Left ventricle myocardium superior (tissue), 1 donor: ENCODE measurements at regions not wholly inside any gene's neighbourhood (a gene's known extent, or its start where the extent isn't known, plus 50 kb on each side); places are given as distances from the start of the nearest gene placed in this dataset.

Experiments
- ATAC-seq: fragments of 200-7000 bp; cut with Tn5 transposase; one replicate; pipeline ENCODE4 v1.9.1; 2020; ENCODE audit warnings: mild to moderate bottlenecking, moderate library complexity
- DNase-seq: peaks from one replicate; pipeline ENCODE4 v3.0.0-alpha.2; 2020
- intact Hi-C: fragments of 100-400 bp; cut with micrococcal nuclease; formaldehyde crosslinking; loops from one replicate; pipeline ENCODE4 v1.11.0; 2022
- donor health status: DM: no; HTN: yes; CAD: no; lungs with severe emphysema.

DNA sequence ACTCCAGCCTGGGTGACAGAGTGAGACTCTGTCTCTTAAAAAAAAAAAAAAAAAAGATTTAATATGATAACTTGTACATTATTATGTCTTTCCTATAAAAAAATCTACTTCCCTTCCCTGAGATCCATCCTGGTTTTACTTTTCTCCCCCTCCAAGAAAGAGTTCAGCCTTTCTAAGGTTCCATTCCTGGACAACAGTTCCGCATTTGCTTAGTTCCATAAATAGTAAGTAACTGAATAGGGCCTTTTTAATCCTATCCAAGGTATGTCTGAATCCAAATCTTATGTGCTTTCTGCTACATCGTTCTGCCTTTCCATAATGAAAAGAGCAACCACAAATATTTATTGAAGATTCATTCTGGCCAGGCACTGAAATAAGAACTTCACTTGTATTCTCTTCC is 187.8 kb downstream of the DACT1 start:
- no peak for DNase-seq
- intact Hi-C loops = no loop called here
- no peak for ATAC-seq

DNA sequence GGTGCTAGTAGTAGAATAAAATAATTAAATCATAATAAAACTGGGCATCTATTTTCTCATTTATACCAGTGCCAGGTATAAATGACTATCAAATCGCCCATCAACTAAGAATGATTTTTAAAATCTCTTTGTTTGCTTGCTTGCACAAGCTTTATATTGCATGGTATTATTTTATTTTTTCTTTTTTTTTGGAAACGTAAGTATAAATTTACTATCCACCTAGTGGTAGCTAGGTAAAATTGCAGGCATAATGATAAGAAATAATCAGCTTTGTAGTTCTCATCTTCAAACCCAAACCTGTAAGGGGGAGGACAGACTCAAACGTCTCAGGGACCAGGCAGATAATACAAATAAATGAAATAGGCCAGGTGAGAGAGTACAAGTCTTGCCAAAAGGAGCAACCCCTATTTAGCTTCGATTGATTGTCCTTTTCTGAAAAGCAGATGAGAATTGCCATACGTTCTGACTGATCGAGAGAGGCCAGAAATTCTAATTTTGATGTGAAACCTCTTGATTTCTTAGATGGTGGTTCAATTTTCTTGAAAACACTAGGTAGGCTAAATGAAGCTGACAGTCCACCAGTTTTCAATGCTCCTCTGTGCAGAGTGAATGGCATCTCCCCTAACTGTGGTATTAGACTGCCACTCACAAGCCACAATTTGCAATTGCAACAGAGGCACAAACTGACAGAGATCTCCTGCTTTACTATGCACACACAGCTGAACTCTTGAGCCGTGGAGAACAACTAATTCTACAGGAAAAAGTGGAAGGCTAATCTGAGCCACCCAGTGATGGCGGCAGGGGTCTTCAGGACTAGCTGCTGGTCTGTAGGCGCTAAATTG is 189.3 kb downstream of the DACT1 start:
- ATAC-seq = no peak
- intact Hi-C loops = no loop called here
- no peak for DNase-seq

DNA sequence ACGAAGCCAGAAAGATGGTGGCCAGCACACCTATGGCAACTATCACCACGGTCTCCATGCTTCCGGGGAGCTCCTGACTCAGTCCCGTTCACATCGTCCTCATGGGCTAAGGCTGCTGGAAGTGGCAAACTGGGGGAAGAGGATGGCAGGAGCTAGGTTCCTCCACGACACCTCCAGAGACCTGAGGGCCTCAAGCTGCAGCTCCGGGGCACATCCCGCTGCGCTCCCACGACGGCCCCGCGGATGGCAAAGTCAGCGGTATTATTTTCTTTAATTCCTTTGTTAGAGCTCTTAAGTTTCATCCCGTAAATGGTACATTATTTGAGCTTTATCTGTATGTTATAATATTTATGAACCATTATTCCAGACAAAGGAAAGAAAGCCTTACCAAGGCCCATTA is 190.5 kb downstream of the DACT1 start:
- intact Hi-C loops = no loop called here
- ATAC-seq = no peak
- no peak for DNase-seq

GRCh38 chr14:58829594-58829993 is 191.8 kb downstream of the DACT1 start:
- no peak for ATAC-seq
- intact Hi-C loops = no loop called here
- DNase-seq = no peak

DNA sequence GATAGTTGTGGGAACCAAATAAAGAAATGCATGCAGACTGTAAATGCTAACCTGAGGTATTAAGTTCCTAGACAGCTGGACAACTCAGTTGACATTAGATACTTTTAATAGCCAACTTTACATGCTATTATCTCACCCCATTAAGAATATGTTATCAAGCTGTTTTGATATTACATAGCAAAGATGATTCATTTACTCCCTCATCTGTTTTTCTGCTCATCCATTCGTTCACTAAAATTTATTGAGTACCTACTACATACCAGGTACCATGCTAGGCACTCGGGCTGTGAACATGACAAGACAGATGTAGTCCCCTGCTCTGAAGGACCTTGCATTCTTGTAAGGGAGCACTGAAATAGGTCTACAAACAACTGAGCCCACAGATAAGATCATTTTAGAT is 192.4 kb downstream of the DACT1 start:
- ATAC-seq = no peak
- intact Hi-C loops = no loop called here
- no peak for DNase-seq

DNA sequence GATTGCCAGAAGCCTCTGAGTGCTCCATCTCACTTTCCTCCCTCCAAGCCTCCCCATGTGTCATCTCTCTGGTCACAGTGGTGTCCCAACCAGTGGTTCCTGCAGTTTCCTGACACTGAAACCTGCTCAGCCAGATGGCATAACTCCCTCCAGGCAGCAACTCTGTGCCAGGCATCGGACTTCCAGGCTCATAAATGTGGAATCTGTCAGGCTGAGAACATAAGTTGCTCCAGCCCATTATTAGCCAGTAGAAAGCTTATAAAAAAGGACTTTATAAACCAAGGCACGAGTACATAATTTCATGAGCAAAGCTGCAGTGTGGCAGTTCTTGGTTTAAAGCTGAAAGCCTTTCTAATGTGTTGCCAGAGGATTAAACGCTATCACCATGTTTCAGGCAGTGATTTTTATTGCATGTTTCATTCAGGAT is 194.3 kb downstream of the DACT1 start:
- no peak for ATAC-seq
- intact Hi-C loops = no loop called here
- no peak for DNase-seq

- no peak for DNase-seq
- ATAC-seq = no peak
- intact Hi-C loops = no loop called here
Observed at GRCh38 chr14:58833634-58834378, 196.0 kb downstream of the DACT1 start.

GRCh38 chr14:58836303-58836974 is 198.7 kb downstream of the DACT1 start:
- intact Hi-C loops = no loop called here
- ATAC-seq = no peak

GRCh38 chr14:58839233-58839632 is 201.5 kb downstream of the DACT1 start:
- intact Hi-C loops = no loop called here
- ATAC-seq = no peak
- no peak for DNase-seq

More at GRCh38 chr14:58836303-58836974, 198.7 kb downstream of the DACT1 start:
- no peak for DNase-seq

DNA sequence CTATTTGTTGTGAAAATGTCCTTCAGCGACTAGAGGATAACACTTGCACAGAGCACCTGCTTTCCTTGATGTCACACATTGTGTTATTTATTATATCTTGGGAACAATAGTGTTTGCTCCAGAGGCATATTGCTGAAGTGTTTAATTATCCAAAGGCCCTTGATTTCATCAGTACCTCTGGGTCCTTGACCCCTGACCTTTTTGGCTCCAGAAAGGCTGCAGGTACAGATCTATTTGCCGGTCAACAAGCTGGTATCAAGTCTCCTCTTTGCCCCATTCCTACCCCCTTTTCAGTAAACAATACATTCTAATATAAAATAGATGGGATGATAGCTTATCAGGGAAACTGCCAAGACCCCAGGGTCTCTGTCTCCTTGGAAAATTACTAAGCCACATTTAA is 206.8 kb downstream of the DACT1 start:
- DNase-seq (no peak), ATAC-seq (no peak)
- intact Hi-C loops = no loop called here

DNA sequence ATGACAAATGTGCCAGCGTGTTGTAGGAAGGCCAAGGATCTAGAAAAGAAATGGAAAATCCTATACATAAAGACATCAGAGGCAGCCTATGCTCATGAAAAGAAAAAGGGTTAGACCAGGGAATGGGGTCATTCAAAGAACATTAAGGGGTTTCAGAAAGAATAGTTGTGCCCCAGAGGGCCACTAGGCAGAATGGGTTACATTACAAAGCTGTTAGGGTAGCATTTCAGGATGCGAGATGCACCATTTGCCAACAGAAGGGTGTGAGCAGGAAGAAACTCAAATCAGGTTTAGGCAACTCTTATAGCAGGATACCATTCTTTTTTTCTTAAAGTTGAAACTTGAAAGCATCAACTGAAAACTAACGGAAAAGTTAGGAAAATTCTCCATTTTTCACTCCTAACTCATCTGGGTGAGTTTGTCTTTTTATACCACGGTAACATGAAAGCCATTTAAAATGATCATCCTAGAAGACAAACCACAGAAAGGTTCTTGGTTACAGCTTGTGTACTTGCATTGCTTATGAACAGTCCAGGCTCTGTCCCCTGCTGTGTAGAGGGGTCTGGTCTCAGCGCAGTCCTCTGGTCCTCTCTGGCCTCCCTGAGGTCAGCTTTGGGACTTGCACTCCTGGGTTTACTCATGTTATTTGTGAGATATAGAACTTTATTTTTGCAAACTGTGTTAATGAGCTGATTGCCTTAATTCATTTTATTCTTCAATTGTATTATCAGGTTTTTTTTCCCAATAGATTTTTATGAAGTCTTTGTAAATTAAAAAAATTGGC is 209.1 kb downstream of the DACT1 start:
- intact Hi-C loops = no loop called here
- DNase-seq (no peak), ATAC-seq (no peak)

DNA sequence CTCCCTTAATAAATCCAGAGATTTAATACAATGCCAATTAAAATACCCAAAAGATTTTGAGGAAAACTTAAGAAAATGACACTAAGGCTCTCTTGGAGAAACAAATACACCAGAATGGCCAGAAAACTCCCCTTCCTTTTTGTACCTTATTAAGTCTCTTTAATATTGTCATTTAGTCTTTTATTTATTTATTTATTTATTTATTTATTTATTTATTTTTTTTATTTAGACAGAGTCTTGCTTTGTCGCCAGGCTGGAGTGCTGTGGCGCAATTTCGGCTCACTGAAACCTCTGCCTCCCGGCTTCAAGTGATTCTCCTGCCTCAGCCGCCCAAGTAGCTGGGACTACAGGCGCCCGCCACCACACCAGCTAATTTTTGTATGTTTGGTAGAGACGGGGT is 210.6 kb downstream of the DACT1 start:
- DNase-seq (no peak), ATAC-seq (no peak)
- intact Hi-C loops = no loop called here

GRCh38 chr14:58849601-58850000 is 211.8 kb downstream of the DACT1 start:
- no peak for DNase-seq
- intact Hi-C loops = no loop called here
- ATAC-seq = no peak

DNA sequence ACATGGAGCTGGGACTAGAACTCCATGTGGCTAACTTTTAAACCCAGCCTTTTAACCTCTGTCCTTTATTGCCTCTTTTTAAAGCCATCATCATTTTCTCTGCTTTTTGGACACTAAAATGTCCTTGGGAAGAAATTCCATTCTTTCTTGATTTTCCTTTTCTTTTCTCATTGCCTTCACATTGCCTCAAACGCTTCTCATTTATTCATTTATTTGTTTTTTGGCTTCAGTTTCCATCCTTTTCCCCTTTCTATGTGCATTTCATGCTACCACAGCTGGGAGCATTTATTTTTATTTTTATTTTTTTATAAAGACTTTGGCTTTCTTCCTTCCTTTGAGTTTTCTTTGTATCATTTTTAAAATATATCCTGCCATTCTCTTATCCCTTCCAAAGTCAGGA is 212.2 kb downstream of the DACT1 start:
- intact Hi-C loops = no loop called here
- no peak for ATAC-seq
- DNase-seq = no peak

DNA sequence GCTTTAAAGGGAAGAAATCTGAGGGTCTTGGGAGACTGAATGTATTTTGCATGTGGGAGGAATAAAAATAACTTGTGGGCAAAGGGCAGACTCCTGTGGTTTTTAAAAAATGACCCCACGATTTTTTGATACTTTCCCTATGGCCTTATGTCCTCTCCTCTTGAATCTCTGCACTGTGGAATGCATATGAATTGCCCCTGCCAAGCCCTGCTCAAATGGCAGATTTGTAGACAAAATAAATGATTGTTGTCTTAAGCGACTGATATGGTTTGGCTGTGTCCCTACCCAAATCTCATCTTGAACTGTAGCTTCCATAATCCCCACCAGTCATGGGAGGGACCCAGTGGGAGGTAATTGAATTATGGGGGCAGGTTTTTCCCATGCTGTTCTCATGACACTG is 223.8 kb downstream of the DACT1 start:
- DNase-seq (no peak), ATAC-seq (no peak)
- intact Hi-C loops = no loop called here

GRCh38 chr14:58862416-58863160 is 224.8 kb downstream of the DACT1 start:
- ATAC-seq (no peak), DNase-seq (no peak)
- intact Hi-C loops = no loop called here

DNA sequence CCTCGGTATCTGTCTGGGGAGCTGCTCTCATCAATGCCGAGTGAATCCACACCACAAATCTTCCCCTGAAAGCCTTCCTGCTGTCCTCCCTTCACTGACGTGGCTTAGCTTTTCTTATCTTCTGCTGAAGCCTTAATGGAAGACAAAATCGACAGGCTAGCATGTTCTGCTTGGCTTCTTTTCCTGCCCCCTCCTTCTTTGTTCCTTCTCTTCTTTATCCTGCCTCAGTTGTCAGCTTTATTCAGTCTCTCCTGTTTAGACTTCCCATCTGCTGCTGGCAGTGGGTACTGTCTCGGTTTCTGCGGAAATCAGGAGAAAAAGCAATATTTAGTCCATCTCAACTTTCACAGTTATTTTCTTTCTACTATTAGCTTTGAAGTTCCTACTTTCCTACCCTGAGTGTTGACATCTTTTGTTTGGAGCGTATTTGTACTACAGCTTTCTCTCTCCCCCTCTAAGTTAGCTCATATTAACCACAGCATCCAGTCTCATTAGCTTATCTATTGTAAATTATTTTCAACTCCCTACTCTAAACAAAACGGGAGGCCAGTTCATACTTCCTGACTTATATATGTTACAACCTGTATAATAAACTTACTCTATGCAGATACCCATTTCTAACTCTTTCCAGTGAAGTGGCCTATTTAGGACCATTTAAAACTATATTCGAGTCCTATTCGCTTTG is 226.0 kb downstream of the DACT1 start:
- intact Hi-C loops = no loop called here
- no peak for ATAC-seq
- DNase-seq = no peak
